GM21529 (cell line): ENCODE measurements at regions not wholly inside any gene's neighbourhood (a gene's known extent, or its start where the extent isn't known, plus 50 kb on each side); places are given as distances from the start of the nearest gene placed in this dataset.
"Not testable (repeated sequence)": the region's sequence is repeated elsewhere in the genome, so short reads cannot be mapped to it uniquely, and the experiment has no call there.

Source experiments
- ATAC-seq: cut with Tn5 transposase; IDR thresholded peaks from one replicate; pipeline ENCODE4 v1.9.1; 2021; ENCODE audit not compliant: unreplicated experiment

DNA sequence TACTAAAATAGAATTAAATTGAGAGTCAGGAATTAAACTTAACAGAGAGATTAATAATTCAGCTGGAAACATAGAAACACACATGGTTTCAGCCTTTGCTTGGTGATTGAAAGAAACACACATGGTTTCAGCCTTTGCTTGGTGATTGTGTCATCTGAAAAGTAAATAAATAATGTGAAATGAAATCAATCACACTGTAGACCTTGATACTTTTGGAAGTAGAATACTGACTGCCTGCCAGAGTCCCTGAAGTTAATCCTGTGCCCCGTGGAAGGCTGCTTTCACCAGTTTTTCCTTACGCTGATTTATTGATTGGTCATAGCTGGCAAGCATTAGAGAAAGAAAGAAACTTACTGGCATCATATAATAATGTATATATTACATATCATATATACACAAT, 1252.7 kb upstream of the FAM98A start:
- no peak for ATAC-seq

DNA sequence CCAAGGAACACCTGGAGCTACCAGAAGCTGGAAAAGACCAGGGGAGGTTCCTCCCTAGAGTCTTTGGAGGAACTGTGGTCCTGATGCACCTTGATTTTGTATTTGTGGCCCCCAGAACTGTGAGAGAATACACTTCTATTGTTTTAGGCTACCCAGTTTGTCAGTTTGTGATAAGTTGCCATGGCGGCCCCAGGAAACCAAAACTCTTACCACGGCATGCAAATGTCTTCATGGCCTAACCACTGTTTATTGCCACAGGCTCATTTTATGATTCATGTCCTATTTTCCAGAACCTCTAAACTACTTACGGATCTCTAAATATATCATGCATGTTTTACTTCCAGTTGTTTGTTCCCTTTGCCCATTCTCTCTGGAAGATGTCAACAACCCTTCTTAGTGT, 1250.7 kb upstream of the FAM98A start:
- ATAC-seq = no peak

DNA sequence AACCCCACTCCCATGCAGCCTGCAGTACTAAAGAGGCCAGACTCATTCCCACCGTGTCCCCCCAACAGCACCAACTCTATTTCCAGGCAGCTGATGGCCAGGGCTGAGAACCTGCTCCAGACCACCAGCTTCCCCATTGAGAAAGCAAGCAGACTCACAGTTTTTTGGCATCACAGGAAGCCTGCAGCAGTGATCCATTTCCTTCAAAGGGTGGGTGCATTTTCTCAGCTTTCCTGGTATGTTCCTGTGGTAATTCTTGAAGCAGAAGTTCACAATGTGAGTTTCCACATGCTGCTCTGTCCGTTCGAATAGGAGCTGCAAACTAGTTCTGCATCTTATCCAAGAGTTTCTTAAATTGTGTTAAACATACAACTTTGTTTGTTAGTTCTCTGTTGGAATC, 1249.6 kb upstream of the FAM98A start:
- no peak for ATAC-seq

DNA sequence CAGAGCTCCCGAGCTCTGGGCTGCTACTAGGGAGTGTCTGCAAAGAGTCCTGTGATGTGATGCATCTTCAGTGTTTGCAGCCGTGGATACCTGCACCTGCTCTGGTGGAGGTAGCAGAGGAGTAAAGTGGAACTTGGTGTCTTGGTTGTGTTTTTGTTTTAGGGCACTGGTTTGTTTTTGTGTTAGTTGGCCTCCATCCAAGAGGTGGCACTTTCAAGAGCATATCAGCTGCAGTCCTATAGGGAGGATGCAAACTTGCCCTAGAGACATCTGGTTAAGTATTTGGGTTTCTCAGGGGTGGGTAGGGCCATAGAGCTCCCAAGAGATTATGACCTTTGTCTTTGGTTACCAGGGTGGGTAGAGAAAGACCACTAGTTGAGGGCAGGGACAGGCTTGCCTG, 1249.0 kb upstream of the FAM98A start:
- ATAC-seq = no peak

DNA sequence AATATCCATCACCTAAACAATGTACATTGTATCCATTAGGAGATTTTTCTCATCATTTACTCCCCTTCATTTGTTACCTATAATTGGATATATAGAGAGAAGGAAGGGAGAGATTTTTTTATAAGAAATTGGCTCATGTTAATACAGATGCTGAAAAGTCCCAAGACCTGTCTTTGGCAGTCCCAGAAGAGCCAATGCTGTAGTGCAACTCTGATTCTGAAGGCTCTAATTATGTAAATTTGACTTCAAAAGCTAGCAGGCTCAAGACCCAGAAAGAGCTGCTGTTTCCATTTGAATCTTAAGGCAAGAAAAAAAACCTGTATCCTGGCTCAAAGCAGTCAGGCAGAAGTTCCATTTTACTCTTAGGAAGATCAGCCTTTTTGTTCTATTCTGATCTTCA, 1245.5 kb upstream of the FAM98A start:
- ATAC-seq = no peak

DNA sequence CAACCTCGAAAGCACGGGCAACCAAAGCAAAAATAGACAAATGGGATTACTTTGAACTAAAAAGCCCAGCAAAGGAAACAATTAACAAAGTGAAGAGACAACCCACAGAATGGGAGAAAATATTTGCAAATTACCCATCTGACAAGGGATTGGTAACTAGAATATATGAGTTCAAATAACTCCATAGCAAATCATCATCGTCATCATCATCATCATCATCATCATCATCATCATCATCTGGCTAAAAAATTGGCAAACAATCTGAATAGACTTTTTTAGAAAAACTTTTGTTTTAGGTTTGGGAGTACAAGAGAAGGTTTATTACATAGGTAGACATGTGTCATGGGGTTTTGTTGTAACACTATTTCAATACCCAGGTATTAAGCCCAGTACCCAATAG, 1239.3 kb upstream of the FAM98A start:
- no peak for ATAC-seq

DNA sequence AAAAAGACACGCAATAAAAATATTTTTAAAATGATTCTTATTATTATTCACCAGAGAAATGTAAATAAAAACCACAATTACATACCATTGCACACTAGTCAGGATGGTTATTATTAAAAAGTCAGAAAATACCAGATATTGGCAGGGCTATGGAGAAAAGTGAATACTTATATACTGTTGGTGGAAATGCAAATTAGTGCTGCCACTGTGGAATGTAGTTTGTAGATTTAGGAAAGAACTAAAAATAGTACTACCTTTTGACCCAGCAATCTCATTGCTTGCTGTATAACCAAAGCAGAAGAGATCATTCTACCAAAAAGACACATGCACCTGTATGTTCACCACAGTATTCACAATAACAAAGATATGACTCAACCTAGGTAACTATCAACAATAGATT, 1237.3 kb upstream of the FAM98A start:
- no peak for ATAC-seq

DNA sequence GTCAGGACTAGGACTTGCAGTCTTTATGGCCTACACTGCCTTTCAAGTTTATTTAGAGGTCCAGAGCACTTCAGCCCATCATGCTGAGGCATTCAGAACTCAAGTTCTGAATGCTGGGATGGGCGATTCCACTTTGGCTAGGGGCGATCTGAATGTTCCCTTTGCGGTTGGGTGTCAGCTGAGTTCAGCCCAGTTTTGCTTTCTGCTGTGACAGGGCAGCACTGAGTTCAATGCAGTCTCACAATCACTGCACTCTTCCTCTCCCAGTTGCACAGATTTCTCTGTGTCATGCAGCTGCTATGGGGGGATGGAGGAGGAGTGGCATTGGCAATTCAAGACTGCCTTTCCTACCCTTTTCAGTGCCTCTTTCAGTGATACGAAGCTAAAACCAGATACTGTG, 1232.0 kb upstream of the FAM98A start:
- ATAC-seq = no peak

DNA sequence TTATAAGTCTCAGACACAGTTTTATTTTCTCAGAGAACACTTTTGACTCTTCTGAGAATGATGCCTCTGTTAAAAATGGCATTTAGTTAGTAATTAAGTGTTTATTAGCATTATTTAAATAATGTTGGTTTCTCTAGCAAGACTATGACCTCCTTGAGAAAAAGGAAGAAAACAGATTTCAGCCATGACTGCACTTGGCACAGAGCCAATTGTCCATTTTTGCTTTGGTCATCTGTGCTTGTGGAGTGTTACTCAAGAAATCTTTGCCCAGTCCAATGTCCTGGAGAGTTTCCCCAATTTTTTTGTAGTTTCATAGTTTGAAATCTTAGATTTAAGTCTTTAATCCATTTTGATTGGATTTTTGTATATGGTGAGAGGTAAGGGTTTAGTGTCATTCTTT, 1229.4 kb upstream of the FAM98A start:
- ATAC-seq = no peak

DNA sequence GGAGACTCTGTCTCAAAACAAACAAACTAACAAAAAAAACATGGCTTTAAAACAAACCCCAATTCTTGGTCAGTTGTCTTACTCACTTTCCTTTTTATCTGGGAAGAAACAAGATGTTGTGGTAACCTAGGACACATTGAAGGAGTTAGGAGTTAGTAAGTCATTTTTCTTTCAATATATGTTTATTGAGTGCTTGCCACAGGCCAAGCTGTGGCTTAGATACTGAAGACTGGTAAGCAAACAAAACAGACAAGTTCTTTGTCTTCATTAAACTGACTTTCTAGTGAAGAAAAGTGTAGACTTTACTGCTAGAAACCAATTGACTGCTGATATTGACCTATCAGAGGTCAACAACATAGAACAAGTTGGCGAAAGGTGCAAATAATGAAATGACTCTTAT, 1228.3 kb upstream of the FAM98A start:
- ATAC-seq = no peak

DNA sequence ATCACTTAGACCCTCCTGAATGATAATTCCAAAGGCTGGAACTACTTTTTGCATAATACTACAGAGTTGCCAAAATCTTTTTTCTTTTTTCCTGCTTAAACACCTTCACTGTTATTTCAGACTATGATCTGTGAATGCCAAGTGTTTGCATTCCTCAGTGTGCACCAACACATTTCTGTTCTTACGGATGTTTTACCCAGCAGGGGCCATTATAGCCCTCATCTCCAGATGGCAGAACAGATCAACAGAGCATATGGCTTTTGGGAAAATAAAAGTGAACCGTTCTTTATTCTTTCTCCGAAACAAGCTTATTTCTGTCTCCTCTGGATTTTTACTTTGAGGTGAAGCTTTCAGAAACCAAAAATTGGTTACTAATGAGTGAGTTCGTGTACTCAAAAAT, 1226.6 kb upstream of the FAM98A start:
- ATAC-seq = no peak

DNA sequence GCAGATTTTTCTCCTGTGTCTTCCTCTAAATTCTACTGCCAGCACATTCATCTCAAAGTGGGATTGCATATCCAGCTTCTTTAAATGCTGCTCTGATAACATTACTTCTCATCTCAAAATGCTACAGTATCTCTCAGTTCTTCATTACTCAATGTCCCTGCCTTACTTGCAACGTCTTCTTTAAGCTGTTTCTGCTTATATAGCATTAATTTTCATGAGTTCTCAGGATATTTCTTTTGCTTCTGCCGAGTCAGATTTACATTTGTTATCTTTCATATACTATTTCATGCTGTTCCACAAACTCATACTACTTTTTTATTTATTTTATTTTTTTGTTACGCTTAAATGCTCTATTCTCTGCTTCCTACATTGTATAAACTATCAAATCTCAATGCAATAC, 1223.5 kb upstream of the FAM98A start:
- no peak for ATAC-seq

DNA sequence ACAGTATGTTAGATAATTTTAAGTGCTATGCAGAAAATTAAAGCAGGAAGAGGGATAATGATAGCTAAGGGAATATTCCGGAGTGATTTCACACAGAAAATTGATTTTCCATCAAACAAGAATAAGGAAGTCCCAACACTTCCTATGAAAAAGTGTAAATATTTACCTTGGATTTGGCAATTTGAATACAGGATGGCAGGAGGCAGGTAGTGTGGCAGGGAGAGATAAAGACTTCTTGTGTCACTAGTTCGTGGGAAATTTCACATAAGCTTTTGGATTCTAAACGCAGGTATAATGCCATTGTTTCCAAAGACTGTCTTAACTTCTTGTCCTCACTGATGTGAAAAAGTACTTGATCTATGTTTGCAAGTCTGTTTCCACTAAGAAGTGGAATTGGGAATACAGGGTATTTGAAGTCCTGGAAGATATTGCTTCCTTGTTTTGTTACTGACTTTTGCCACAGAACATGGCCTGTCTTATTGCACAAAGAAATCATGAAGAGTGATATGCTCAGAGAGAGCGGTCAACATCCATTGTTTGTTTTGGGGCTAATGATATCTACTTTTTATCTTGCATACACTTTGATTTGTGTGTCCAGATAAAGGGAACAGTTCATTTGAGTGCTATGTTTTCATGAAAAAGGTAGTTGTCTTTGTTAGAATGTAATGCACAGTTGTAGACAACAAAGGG, 1216.1 kb upstream of the FAM98A start:
- ATAC-seq = no peak

DNA sequence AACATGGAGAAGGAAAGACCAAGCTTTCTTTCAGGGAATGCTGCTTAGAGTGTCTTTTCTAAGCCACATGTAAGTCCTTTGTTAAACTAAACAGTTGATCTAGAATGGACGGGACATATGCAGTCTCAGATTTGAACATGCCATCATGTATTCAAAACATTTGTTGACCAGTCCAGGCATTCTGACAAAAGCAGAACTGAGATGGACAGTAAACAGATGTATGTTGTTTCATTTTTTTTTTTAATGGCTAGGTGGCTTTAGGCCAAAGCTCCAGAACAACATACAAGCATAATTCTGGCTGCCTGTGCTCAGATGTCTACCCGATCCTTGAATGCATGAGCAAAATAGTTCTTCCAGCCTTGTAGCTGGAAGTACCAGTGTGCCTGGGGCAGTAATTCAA, 1211.4 kb upstream of the FAM98A start:
- no peak for ATAC-seq

DNA sequence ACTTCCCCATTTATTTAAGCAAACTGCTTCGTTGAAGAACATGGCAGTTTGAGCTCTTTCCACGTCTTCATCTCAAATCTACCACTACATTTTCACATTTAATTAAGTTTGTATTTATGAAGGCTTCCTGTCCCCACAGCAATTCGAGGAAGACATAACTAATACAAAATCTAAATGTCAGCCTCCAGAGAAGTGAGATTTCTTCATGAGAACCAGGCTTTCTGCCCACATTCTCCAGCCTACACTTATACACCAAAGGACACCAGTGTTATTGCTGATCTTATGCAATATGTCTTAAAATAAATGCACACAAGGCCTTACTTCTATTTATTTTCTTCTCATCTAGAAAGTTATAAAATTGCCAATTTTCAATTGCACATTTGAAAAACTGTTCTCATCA, 1209.3 kb upstream of the FAM98A start:
- no peak for ATAC-seq

DNA sequence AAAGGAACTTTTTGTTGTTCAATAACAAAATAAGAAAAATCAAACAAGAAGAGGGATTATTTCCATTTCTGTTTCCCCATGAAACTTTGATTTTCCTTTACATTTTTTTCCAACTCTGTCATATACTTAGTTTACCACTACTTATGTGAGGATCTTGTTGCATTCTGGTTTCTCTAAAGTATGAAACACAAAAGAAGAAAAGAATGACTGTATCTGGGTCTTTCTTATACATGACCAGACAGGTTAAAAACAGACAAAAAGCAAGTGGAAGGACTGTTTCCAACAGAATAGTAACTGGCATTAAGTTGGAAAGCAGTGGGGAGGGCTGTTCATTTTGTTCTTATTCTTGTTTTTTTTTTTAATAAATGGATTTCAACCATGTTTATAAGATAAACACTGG, 1207.8 kb upstream of the FAM98A start:
- ATAC-seq = no peak

DNA sequence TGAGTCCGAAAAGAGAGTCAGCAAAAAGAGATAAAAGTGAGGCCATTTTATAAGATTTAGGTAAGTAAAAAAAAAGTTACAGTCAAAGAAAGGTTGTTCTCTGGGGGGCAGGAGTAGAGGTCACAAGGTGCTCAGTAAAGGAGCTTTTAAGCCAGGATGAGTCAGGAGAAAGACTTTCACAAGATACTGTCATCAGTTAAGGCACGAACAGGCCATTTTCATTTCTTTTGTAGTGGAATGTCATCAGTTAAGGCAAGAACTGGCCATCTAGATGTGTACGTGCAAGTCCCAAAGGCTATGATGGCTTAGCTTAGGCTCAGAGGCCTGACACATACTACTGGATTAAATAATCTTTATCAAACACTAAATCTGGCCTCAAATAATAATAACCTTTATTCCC, 1207.3 kb upstream of the FAM98A start:
- ATAC-seq = no peak

DNA sequence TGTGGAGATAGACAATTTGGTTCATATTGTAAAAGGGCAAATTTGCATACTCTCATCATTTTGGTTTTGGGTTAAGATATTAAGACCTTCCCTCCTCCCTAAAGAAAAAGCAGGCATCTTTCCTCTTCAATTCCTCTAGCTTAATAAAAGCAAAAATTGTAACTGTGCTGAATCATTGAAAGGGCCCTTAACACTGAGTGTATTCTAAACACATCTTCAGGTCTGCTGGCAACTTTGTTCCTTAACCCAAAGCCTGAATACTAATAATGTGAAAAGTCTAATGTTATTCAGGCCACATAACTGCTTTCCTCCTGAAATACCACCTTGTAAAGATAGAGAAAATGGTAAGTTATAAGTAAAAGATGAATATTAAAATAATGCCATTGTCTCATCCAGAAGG, 1200.5 kb upstream of the FAM98A start:
- no peak for ATAC-seq

DNA sequence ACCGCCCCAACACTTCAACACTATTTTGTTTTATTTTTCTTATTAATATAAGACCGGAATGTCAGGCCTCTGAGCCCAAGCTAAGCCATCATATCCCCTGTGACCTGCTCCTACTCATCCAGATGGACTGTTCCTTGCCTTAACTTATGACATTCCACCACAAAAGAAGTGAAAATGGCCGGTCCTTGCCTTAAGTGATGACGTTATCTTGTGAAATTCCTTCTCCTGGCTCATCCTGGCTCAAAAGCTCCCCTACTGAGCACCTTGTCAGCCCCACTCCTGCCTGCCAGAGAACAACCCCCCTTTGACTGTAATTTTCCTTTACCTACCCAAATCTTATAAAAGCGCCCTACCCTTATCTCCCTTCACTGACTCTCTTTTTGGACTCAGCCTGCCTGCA, 1196.5 kb upstream of the FAM98A start:
- not testable (repeated sequence) for ATAC-seq

DNA sequence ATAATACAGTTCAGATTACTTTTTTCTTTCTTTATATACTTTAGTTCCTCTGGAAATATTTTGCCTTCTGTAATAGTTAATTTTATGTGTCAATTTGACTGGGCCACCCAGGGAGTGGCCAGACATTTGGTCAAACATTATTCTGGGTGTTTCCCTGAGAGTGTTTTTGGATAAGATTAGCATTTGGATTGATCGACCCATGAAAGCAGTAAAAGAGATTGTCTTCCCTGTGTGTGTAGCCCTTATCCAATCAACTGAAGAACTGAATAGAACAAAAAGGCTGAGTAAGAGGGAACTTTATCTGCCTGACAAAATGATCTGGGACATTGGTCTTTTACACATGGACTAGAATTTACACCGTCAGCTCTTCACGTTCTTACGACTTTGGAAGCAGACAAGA, 1190.1 kb upstream of the FAM98A start:
- ATAC-seq = no peak

DNA sequence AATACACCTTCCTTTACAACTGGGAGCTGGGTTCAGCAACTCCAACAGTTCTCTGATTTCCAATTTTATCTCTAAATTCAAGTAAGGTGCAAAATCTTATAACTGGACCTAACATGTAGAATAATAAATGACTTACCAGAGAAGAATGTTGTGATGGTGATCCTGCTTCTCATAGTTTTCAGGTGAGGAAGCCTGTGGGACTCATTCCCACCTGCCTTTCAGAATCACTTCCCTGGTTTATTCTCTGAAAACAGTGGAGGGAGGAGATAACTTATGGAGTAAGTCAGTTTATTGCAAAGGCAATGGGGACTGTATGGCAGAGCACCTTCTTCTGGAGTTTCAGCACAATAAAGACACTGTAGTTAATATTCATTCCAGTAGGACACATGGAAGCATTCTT, 1188.2 kb upstream of the FAM98A start:
- ATAC-seq = no peak

DNA sequence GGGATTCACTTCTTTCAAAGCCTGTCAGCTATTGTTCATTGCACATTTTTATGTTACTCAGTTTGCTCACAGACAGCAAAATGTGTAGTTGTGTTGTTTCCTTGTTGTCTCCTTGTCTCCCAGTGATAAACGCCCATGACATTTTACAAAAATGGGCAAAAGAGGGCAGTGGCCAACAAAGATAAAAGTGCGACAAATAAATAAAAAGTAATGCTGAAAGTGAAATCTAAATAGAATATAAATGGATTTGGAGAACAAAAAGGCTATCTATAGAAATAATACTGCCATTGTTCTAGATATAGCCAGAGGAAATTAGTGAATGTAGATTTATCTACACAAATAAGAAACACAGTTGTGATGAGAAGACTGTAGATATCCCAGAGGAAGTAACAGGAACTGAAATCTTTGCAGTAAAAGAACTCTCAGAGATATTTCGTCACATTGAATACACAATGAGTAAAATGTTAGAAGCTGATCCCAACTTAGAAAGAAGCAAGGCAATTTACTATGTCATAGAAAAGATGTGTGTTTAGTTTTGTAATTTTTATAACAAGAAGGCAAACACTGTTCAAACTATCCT, 1186.2 kb upstream of the FAM98A start:
- ATAC-seq = no peak

DNA sequence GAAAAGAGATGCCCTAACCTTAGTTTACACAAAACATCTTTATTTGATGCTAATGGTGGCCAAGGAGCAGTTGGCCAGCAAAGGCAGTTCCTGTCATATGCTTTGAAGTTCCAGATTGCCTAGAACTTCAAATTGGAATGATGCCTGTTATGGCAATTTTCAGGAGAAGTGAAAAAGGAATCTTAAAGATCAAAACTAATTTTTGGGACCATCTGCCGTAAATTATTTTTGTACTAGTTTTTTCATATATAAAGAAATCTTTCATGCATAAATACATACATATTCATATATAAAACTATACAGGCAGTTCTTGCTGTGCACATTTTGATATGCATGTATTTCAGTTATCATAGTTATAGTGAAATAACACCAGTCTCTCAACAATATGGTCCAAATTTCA, 1185.6 kb upstream of the FAM98A start:
- no peak for ATAC-seq
